ENCODE measurements at regions not wholly inside any gene's neighbourhood (a gene's known extent, or its start where the extent isn't known, plus 50 kb on each side); places are given as distances from the start of the nearest gene placed in this dataset.

GRCh38 chr2:77666251-77666980 is 144.2 kb upstream of the LRRTM4 start:
- TF ChIP-seq CTCF (IDR thresholded peaks at IDR 0.05; ENCODE audit: low read depth, low read length) (no peak), MYC (IDR thresholded peaks at IDR 0.05; ENCODE audit: low read depth, low read length) (no peak)

All from NB4 (cell line).